ENCODE measurements at regions not wholly inside any gene's neighbourhood (a gene's known extent, or its start where the extent isn't known, plus 50 kb on each side); places are given as distances from the start of the nearest gene placed in this dataset.

- DNase-seq (ENCODE audit: low spot score), result no peak
Measured at GRCh38 chr7:112882991-112883390, 92.8 kb upstream of the TMEM168 start.

DNA sequence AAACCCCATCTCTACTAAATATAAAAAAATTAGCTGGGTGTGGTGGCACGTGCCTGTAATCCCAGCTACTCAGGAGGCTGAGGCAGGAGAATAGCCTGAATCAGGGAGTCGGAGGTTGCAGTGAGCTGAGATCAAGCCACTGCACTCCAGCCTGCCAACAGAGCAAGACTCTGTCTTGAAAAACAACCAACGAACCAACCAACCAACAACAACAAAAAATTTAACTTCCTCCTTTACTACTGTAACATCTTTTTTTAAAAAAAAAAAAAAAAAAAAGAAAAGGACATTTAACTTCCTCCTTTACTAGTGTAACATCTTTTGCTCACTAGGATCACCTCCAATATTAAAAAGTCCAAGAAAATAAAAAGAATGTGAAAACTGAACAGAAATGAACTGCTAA is 92.3 kb upstream of the TMEM168 start:
- DNase-seq (ENCODE audit: low spot score), result no peak

- DNase-seq (ENCODE audit: low spot score), result no peak
Measured at GRCh38 chr7:112882022-112882421, 91.8 kb upstream of the TMEM168 start.

DNA sequence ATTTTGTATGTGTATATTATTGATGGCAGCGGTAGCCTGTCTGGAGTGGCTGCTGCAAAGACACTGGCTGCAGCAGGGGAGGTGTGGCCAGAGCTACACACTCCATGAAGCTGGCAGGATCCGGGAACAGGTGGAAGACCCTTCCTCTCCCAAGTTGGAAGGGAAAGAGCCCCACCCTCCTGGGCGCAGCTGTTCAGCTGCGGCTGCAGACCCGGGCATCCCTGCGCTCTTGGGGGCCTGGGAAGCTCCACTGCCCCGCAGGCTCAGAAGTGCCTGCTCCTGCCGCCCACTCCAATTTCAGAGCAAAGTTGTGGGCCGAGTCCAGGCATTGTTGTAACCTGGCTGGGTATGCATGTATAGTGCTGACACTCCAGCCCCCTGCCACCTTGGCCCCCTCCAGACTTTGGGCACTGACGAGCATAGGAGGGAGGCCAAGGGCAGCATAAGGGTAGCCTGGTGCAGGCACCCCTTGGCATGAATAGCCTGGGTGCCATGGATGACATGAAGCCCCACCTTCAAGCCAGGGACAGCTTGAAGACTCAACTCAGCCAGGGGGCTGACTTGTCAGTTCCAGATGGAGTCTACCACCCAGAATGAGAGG is 90.7 kb upstream of the TMEM168 start:
- DNase-seq (ENCODE audit: low spot score), result no peak

- no peak for DNase-seq (ENCODE audit: low spot score)
Measured at GRCh38 chr7:112877691-112878460, 87.7 kb upstream of the TMEM168 start.

- DNase-seq (ENCODE audit: low spot score), result no peak
Measured at GRCh38 chr7:112876877-112877276, 86.7 kb upstream of the TMEM168 start.

DNA sequence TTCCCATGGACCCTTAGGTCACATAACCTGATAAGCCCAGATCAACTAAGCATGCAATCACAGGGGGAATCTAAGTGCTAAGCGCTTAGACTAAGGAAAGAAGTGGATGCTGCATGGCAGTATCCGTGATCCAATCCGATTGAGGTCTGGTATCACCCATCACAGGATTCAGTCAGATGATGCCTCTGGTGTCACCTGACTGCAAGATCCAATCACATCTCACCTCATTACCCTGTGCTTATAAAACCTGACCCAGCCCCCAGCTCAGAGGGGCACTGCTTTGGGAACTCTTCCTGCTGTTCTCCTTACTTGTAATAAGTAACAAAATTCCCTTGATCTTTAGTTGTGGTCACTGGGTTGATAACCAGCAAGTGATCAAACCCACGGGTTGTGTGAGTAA is 84.7 kb upstream of the TMEM168 start:
- DNase-seq (ENCODE audit: low spot score), result no peak

- DNase-seq (ENCODE audit: low spot score), result no peak
Measured at GRCh38 chr7:112873831-112874553, 83.8 kb upstream of the TMEM168 start.

DNA sequence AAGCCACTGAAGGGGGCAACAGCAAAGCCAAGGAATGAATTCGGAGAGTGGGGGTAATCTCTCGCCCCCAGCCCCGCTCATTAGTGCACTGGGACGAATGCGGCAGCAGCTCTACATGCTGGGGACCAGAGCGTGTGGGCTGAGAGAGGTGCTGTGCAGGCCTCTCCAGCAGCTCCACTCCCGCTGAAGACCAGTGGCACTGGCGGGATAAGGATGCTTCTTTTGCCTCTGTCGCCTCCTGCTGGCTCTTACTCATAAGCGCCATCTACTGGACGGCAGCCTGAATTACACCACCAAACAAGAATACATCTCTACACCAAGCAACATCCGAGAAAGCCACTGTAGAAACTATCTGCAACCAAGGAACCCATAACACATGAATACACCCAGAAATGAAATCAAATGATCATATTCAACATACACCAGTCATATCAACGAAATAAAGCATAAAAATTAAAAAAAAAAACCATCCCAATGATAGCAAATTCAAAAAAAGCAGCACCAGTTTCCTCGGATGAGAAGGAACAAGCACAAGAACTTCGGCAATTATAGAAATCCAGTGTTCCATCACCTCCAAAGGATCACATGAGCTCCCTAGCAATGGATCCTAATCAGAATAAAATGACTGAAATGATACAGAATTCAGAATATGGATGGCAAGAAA is 79.0 kb upstream of the TMEM168 start:
- DNase-seq (ENCODE audit: low spot score), result peak; percentile 22

DNA sequence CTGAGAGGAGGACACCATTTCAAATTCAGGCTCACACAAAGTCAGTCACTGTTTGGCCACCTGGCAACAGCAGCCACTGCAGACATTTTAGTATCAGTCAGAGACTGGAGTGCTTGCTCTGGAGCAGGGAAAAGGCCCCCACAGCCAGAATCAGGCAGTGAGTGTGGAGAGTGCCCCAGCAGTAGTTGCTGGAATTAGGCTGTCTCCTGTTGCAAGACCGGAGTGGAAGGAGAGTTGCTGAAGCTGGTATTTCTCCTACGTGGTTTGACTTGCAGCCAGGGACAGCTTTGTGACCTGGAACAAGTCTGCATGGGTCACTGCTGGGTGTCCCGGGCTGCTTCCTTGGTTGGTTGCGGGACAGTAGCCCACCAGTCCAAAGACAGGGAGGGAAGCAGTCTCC is 78.4 kb upstream of the TMEM168 start:
- no peak for DNase-seq (ENCODE audit: low spot score)

GRCh38 chr7:112866424-112866823 is 76.2 kb upstream of the TMEM168 start:
- DNase-seq (ENCODE audit: low spot score), result no peak

GRCh38 chr7:112864380-112864779 is 74.2 kb upstream of the TMEM168 start:
- DNase-seq (ENCODE audit: low spot score), result no peak

GRCh38 chr7:112858838-112859237 is 68.6 kb upstream of the TMEM168 start:
- no peak for DNase-seq (ENCODE audit: low spot score)

DNA sequence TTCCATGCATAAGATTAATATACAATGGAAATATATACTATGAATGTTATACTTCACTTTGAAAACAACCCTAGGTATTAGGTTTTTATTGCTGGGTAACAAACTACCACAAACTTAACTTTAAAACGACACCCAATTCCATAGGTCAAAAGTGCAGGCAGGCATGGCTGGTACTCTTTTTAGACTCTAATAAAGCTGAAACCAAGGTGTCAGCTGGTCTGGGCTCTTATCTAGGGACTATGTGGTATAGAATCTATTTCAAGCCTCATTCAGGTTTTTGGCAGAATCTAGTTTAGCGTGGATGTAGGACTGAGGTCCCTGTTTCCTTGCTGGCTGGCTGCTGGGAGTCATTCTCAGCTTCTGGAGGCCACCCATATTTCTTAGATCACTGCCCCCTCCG is 65.0 kb upstream of the TMEM168 start:
- no peak for DNase-seq (ENCODE audit: low spot score)

DNA sequence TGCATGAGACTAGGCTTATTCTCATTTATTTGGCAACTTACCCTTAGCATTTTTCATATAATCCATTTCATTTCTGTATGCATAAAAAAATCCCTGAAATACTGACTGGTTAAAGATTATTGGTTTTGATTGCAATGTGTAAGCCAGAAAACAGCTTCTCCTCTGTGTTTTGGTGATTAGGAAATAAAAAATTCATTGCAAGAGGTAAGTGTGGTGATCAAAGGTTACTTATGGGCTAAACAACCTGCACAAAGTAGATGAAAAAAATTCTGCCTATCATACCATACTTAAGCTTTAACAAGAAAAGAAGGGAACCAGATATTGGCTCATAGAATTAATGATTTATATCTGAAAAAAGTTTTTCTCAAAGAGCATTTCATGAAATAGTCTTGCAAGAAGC is 64.0 kb upstream of the TMEM168 start:
- DNase-seq (ENCODE audit: low spot score), result no peak

- DNase-seq (ENCODE audit: low spot score), result no peak
Measured at GRCh38 chr7:112853422-112853821, 63.2 kb upstream of the TMEM168 start.

GRCh38 chr7:112843151-112843550 is 53.0 kb upstream of the TMEM168 start:
- DNase-seq (ENCODE audit: low spot score), result no peak
